Activated naive CD8-positive, alpha-beta T cell treated with anti-CD3 and anti-CD28 coated beads for 36 hours (primary cell): ENCODE measurements at regions not wholly inside any gene's neighbourhood (a gene's known extent, or its start where the extent isn't known, plus 50 kb on each side); places are given as distances from the start of the nearest gene placed in this dataset.
"Not testable (repeated sequence)": the region's sequence is repeated elsewhere in the genome, so short reads cannot be mapped to it uniquely, and the experiment has no call there.

Source experiments
- DNase-seq: peaks from one replicate; pipeline ENCODE4 v3.0.0; 2021
- H3K27ac Mint-ChIP-seq: one replicate; pipeline ENCODE4 v1.8.0; 2022; ENCODE audit warnings: mild to moderate bottlenecking, moderate library complexity, mixed read lengths
- H3K27me3 Mint-ChIP-seq: one replicate; pipeline ENCODE4 v1.8.0; 2022; ENCODE audit warnings: mild to moderate bottlenecking, mixed read lengths
- H3K36me3 Mint-ChIP-seq: one replicate; pipeline ENCODE4 v1.8.0; 2021; ENCODE audit warnings: mild to moderate bottlenecking, mixed read lengths
- H3K4me1 Mint-ChIP-seq: one replicate; pipeline ENCODE4 v1.8.0; 2021; ENCODE audit warnings: mixed read lengths
- H3K4me3 Mint-ChIP-seq: one replicate; pipeline ENCODE4 v1.8.0; 2022; ENCODE audit warnings: mild to moderate bottlenecking, moderate library complexity, mixed read lengths
- H3K9me3 Mint-ChIP-seq: one replicate; pipeline ENCODE4 v1.8.0; 2022; ENCODE audit warnings: mixed read lengths

DNA sequence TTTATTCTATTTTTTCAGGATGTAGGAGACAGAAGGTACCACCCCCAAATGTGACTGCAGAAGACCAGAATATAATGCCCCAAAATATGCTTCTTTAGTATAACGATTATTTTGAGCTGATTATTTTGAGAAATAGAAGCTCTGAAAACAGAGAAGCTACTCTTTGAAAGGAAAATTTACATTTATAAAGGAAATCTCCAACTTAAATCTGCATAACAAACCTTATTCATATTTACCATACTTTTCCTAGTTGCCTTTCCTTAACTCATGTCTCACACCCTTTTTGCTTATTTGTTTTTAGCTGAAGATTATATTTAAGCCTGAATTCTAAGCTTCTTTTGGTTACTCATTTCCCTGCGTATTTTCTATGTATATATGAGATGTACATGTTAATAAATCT, 127.1 kb upstream of the THSD7A start:
- H3K36me3 Mint-ChIP-seq, result no peaks in the 10 kb centered on the region
- no peak overlapping the region for H3K27ac Mint-ChIP-seq
- no peak for DNase-seq
- H3K4me1 Mint-ChIP-seq, result no peaks in the 10 kb centered on the region
- no peak overlapping the region for H3K4me3 Mint-ChIP-seq
- H3K9me3 Mint-ChIP-seq, result no peaks in the 10 kb centered on the region
- no peaks in the 10 kb centered on the region for H3K27me3 Mint-ChIP-seq

- H3K4me3 Mint-ChIP-seq, result no peak overlapping the region
- H3K27ac Mint-ChIP-seq, result no peak overlapping the region
- no peaks in the 10 kb centered on the region for H3K9me3 Mint-ChIP-seq
- DNase-seq, result no peak
- no peaks in the 10 kb centered on the region for H3K4me1 Mint-ChIP-seq
- no peaks in the 10 kb centered on the region for H3K27me3 Mint-ChIP-seq
- H3K36me3 Mint-ChIP-seq, result no peaks in the 10 kb centered on the region
These were observed 128.6 kb upstream of the THSD7A start for GRCh38 chr7:11960621-11961020.

DNA sequence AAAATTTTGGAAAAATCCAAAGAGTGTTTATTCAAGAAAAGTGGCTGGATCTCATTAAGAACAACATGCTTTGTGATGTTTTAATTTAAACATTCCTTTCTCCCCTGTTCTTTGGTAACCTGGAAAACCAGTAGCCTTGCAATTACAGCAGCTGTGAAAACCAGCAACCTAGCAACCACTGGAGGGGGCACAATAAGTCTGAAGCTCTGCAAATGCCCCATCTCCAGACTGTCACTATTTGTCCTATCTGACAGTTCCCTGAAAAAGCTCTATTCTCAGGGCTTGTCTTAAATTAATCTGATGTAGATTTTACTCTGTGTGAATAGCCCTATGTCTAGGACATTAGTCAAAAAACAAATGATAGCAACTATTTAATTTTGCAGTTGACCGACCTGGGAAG, 137.6 kb upstream of the THSD7A start:
- no peak overlapping the region for H3K27ac Mint-ChIP-seq
- no peak overlapping the region for H3K4me3 Mint-ChIP-seq
- no peak for DNase-seq

GRCh38 chr7:11970132-11970531, 138.1 kb upstream of the THSD7A start:
- Mint-ChIP-seq H3K27ac (no peak overlapping the region), H3K36me3 (no peaks in the 10 kb centered on the region), H3K27me3 (no peaks in the 10 kb centered on the region), H3K9me3 (peaks cover 2% of the 10 kb centered on the region), H3K4me1 (no peaks in the 10 kb centered on the region), H3K4me3 (no peak overlapping the region)
- no peak for DNase-seq

More for the DNA sequence above, 137.6 kb upstream of the THSD7A start:
- Mint-ChIP-seq H3K27me3 (no peaks in the 10 kb centered on the region), H3K36me3 (no peaks in the 10 kb centered on the region), H3K9me3 (peaks cover 2% of the 10 kb centered on the region), H3K4me1 (no peaks in the 10 kb centered on the region)

GRCh38 chr7:11985376-11985775, 153.4 kb upstream of the THSD7A start:
- H3K27ac Mint-ChIP-seq, result no peak overlapping the region
- no peak overlapping the region for H3K4me3 Mint-ChIP-seq
- peaks cover 11% of the 10 kb centered on the region for H3K9me3 Mint-ChIP-seq
- H3K4me1 Mint-ChIP-seq, result no peaks in the 10 kb centered on the region
- no peaks in the 10 kb centered on the region for H3K36me3 Mint-ChIP-seq
- no peaks in the 10 kb centered on the region for H3K27me3 Mint-ChIP-seq
- no peak for DNase-seq

DNA sequence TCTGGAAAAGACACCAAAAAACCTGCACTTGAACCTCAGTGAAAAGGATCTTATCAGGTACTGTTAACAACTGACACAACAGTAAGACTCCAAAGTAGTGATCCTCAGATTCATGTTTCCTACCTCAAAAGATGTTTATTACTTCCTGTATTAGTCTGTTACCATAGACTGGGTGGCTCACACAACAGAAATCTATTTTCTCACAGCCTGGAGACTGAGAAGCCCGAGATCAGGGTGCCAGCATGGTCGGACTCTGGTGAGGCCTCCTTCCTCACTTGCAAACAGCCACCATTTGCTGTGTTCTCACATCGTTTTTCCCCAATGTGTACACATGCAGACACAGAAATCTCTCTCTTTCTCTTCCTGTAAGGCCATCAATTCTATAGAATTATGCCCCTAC, 154.0 kb upstream of the THSD7A start:
- DNase-seq, result no peak
- no peak overlapping the region for H3K4me3 Mint-ChIP-seq
- H3K4me1 Mint-ChIP-seq, result no peaks in the 10 kb centered on the region
- no peaks in the 10 kb centered on the region for H3K36me3 Mint-ChIP-seq
- H3K9me3 Mint-ChIP-seq, result peaks cover 11% of the 10 kb centered on the region
- H3K27ac Mint-ChIP-seq, result no peak overlapping the region
- no peaks in the 10 kb centered on the region for H3K27me3 Mint-ChIP-seq

DNA sequence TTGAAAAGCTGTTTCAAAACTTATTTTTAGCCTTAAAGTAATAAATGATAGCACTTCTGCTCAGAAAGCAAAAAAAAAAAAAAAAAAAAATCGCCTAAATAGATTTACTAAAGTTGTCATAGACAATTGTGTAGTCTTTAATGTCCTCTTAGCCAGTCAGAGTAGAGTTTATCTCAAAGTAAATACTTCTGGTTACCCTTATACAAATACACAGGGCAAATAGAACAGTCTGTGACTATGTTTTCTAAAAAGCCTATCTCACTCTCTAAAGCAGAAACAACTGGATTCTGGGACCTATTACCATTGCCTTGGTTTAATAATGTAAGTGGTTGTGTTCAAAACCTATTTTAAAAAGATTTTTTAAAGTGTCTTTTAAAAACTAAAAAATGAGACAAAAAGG, 156.2 kb upstream of the THSD7A start:
- no peaks in the 10 kb centered on the region for H3K4me1 Mint-ChIP-seq
- H3K9me3 Mint-ChIP-seq, result peaks cover 3% of the 10 kb centered on the region
- H3K27me3 Mint-ChIP-seq, result no peaks in the 10 kb centered on the region
- DNase-seq, result no peak
- no peak overlapping the region for H3K27ac Mint-ChIP-seq
- H3K4me3 Mint-ChIP-seq, result no peak overlapping the region
- H3K36me3 Mint-ChIP-seq, result no peaks in the 10 kb centered on the region

GRCh38 chr7:12002428-12002827, 170.4 kb upstream of the THSD7A start:
- Mint-ChIP-seq H3K27ac (no peak overlapping the region), H3K4me1 (no peaks in the 10 kb centered on the region), H3K27me3 (peaks cover 6% of the 10 kb centered on the region), H3K4me3 (no peak overlapping the region), H3K36me3 (no peaks in the 10 kb centered on the region), H3K9me3 (no peaks in the 10 kb centered on the region)
- DNase-seq, result no peak

- Mint-ChIP-seq H3K36me3 (no peaks in the 10 kb centered on the region), H3K4me1 (no peaks in the 10 kb centered on the region), H3K9me3 (no peaks in the 10 kb centered on the region), H3K4me3 (no peak overlapping the region), H3K27me3 (peaks cover 6% of the 10 kb centered on the region), H3K27ac (no peak overlapping the region)
- DNase-seq, result no peak
These were observed 172.6 kb upstream of the THSD7A start for GRCh38 chr7:12004581-12004980.

GRCh38 chr7:12007576-12007975, 175.6 kb upstream of the THSD7A start:
- no peaks in the 10 kb centered on the region for H3K4me1 Mint-ChIP-seq
- H3K36me3 Mint-ChIP-seq, result no peaks in the 10 kb centered on the region
- H3K27me3 Mint-ChIP-seq, result peaks cover 5% of the 10 kb centered on the region
- no peak overlapping the region for H3K4me3 Mint-ChIP-seq
- H3K9me3 Mint-ChIP-seq, result no peaks in the 10 kb centered on the region
- no peak overlapping the region for H3K27ac Mint-ChIP-seq
- no peak for DNase-seq

DNA sequence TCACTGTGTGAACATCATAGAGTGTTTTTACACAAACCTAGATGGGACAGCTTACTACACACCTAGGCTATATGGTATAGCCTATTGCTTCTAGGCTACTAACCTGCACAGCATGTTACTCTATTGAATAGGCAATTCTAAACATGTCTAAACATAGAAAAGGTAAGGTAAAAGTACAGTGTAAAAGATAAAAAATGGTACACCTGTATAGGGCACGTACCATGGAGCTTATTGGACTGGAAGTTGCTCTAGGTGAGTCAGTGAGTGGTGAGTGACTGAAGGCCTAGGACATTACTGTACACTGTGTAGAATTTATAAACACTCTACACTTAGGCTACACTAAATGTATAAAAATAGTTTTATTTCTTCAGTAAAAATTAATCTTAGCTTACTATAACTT, 182.0 kb upstream of the THSD7A start:
- Mint-ChIP-seq H3K27ac (no peak overlapping the region), H3K4me1 (no peaks in the 10 kb centered on the region), H3K4me3 (no peak overlapping the region), H3K36me3 (no peaks in the 10 kb centered on the region), H3K9me3 (no peaks in the 10 kb centered on the region), H3K27me3 (no peaks in the 10 kb centered on the region)
- DNase-seq, result no peak

GRCh38 chr7:12016439-12016838, 184.4 kb upstream of the THSD7A start:
- Mint-ChIP-seq H3K4me3 (no peak overlapping the region), H3K4me1 (no peaks in the 10 kb centered on the region), H3K27me3 (peaks cover 6% of the 10 kb centered on the region), H3K9me3 (no peaks in the 10 kb centered on the region), H3K36me3 (no peaks in the 10 kb centered on the region), H3K27ac (no peak overlapping the region)
- DNase-seq, result no peak

DNA sequence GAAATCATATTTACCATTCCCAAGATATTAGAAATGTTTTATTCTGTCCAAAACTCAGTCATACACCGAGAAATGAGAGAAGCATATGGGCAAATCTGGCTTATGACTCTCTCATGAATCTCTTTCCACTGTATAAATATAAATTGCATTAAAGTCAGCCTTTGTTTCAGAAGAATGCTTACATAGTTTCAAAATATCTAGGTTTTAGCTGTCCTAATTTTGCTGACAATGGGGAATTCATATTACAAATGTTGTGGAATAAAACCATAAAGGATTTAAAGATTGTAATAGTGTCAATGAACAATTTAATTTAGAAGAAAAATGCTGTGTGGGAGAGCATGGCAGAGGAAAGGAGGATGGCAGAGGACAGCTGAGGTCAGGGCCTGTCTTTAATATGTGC, 185.0 kb upstream of the THSD7A start:
- no peak for DNase-seq
- Mint-ChIP-seq H3K27ac (no peak overlapping the region), H3K27me3 (peaks cover 6% of the 10 kb centered on the region), H3K4me3 (no peak overlapping the region), H3K36me3 (no peaks in the 10 kb centered on the region), H3K9me3 (no peaks in the 10 kb centered on the region), H3K4me1 (no peaks in the 10 kb centered on the region)

DNA sequence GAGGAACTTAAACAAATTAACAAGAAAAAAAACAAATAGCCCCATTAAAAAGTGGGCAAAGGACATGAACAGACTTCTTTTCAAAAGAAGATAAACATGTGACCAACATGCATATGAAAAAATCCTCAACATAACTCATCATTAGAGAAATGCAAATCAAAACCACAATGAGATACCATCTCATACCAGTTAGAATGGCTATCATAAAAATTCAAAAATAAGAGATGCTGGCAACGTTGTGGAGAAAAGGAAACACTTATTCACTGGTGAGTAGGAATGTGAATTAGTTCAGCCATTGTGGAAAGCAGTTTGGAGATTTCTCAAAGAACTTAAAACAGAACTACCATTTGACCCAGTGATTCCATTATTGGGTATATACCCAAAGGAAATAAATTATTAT, 189.1 kb upstream of the TMEM106B start:
- H3K4me1 Mint-ChIP-seq, DNase-seq, H3K36me3 Mint-ChIP-seq, H3K9me3 Mint-ChIP-seq, H3K27me3 Mint-ChIP-seq, H3K4me3 Mint-ChIP-seq, H3K27ac Mint-ChIP-seq: not testable (repeated sequence)

DNA sequence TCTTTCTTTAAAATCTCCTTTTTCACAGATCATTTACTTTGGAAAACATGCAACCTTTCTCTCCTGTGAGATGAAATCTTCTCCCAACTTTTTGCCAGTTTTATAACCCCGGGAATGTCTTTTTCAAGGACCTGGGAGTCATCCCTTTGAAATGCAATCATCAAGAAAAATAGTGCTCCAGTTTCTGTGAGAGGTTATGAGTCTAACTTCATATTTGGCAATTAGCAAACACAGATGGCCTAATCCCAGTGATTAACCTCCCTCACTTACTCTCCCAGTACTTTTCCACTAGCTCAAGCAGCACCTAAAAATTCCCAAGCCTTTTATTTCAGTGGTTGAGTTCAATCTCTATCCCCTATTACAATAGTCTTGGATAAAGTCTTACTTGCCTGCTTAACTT, 185.8 kb upstream of the TMEM106B start:
- Mint-ChIP-seq H3K4me3 (no peak overlapping the region), H3K27me3 (peaks cover 15% of the 10 kb centered on the region), H3K27ac (no peak overlapping the region), H3K36me3 (no peaks in the 10 kb centered on the region), H3K4me1 (no peaks in the 10 kb centered on the region), H3K9me3 (no peaks in the 10 kb centered on the region)
- no peak for DNase-seq

DNA sequence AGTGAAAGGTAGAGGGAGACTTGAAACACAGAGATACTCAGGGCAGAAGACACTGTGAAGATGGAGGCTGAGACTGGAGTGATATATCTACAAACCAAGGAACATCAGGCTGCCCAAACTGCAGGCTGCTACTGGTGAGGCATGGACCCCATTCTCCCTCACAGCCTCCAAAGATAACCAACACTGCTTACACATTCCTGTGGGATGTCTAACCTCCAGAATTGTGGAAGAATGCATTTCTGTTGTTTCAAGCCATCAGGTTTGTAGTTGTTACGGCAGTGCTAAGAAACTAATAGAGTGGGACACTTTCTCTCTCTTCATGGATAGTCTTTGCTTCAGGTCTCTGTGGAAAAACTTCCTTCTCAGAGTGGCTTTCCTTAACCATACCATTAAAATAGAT, 182.6 kb upstream of the TMEM106B start:
- H3K4me3 Mint-ChIP-seq, result no peak overlapping the region
- H3K27ac Mint-ChIP-seq, result no peak overlapping the region
- H3K27me3 Mint-ChIP-seq, result peaks cover 12% of the 10 kb centered on the region
- DNase-seq, result no peak
- H3K36me3 Mint-ChIP-seq, result no peaks in the 10 kb centered on the region
- no peaks in the 10 kb centered on the region for H3K9me3 Mint-ChIP-seq
- no peaks in the 10 kb centered on the region for H3K4me1 Mint-ChIP-seq

GRCh38 chr7:12030116-12030515, 181.0 kb upstream of the TMEM106B start:
- no peaks in the 10 kb centered on the region for H3K36me3 Mint-ChIP-seq
- H3K27ac Mint-ChIP-seq, result no peak overlapping the region
- H3K4me3 Mint-ChIP-seq, result no peak overlapping the region
- H3K9me3 Mint-ChIP-seq, result no peaks in the 10 kb centered on the region
- no peak for DNase-seq
- H3K4me1 Mint-ChIP-seq, result no peaks in the 10 kb centered on the region
- peaks cover 12% of the 10 kb centered on the region for H3K27me3 Mint-ChIP-seq
